GM21619 (cell line): ENCODE measurements at regions not wholly inside any gene's neighbourhood (a gene's known extent, or its start where the extent isn't known, plus 50 kb on each side); places are given as distances from the start of the nearest gene placed in this dataset.

Experiments used
- ATAC-seq: cut with Tn5 transposase; IDR thresholded peaks from one replicate; pipeline ENCODE4 v1.9.1; 2021; ENCODE audit not compliant: unreplicated experiment

- no peak for ATAC-seq
Observed at GRCh38 chr3:181764544-181764943, 52.8 kb downstream of the SOX2 start.

- ATAC-seq: no peak
Observed at GRCh38 chr3:181770296-181770695, 58.6 kb downstream of the SOX2 start.

- ATAC-seq: no peak
Observed at GRCh38 chr3:181771120-181771519, 59.4 kb downstream of the SOX2 start.

- ATAC-seq: no peak
Observed at GRCh38 chr3:181772166-181772565, 60.4 kb downstream of the SOX2 start.

- ATAC-seq: no peak
Observed at GRCh38 chr3:181773921-181774320, 62.2 kb downstream of the SOX2 start.

GRCh38 chr3:181782306-181782954, 70.7 kb downstream of the SOX2 start:
- ATAC-seq: no peak

- no peak for ATAC-seq
Observed at GRCh38 chr3:181790561-181790960, 78.8 kb downstream of the SOX2 start.

- no peak for ATAC-seq
Observed at GRCh38 chr3:181791056-181791955, 79.6 kb downstream of the SOX2 start.

GRCh38 chr3:181793006-181793405, 81.3 kb downstream of the SOX2 start:
- ATAC-seq: no peak

GRCh38 chr3:181794011-181794790, 82.5 kb downstream of the SOX2 start:
- ATAC-seq: no peak

GRCh38 chr3:181796641-181797040, 84.9 kb downstream of the SOX2 start:
- ATAC-seq: no peak

- no peak for ATAC-seq
Observed at GRCh38 chr3:181797431-181797830, 85.7 kb downstream of the SOX2 start.

- no peak for ATAC-seq
Observed at GRCh38 chr3:181805703-181806102, 94.0 kb downstream of the SOX2 start.

GRCh38 chr3:181808053-181808452, 96.3 kb downstream of the SOX2 start:
- ATAC-seq: no peak

GRCh38 chr3:181823716-181824115, 112.0 kb downstream of the SOX2 start:
- ATAC-seq: no peak

GRCh38 chr3:181824961-181825360, 113.2 kb downstream of the SOX2 start:
- no peak for ATAC-seq

- no peak for ATAC-seq
Observed at GRCh38 chr3:181839039-181839915, 127.6 kb downstream of the SOX2 start.

GRCh38 chr3:181839916-181840297, 128.2 kb downstream of the SOX2 start:
- ATAC-seq: no peak

- ATAC-seq: no peak
Observed at GRCh38 chr3:181844211-181844610, 132.5 kb downstream of the SOX2 start.

- ATAC-seq: no peak
Observed at GRCh38 chr3:181847276-181847675, 135.6 kb downstream of the SOX2 start.

- ATAC-seq: no peak
Observed at GRCh38 chr3:181851063-181851462, 139.3 kb downstream of the SOX2 start.
